ENCODE measurements at regions not wholly inside any gene's neighbourhood (a gene's known extent, or its start where the extent isn't known, plus 50 kb on each side); places are given as distances from the start of the nearest gene placed in this dataset.

DNA sequence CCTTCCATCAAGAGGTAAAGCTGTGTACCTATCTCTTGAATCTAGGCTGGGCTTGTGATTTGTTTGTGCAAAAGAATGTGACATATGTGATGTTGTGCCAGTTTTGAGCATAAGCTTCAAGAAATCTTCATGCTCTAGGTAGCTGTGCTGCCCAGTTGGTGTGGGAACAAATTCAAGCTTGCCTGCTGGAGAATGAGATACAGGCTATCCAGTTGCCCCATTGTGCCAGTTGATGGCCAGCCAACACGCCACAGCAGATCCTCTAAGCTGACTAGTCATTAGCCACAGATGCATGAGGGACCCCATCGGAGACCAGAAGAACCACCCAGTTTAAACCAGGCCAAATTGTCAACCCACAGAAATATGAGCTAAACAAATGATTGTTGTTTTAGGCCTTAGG is 180.5 kb upstream of the MPHOSPH6 start:
- DNase-seq = no peak

DNA sequence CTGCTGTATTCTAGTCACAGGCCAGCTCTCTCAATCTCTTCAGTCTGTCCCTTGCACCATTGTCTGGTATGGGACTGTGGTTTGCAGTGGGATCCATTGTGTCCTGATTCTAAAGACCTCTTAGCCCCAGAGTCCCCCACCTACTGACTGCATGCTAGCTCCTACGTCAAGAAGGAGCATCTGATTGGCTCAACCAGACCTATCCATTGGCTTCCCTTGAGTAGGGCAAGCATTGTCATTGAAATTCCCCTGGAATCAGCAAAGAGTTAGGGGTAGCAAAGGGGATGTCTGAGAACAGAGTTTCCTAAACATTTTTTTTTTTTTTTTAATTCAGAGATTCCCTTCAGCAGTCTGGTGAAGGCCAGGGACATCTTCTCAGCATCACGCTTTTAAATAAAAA is 175.3 kb upstream of the MPHOSPH6 start:
- no peak for DNase-seq

DNA sequence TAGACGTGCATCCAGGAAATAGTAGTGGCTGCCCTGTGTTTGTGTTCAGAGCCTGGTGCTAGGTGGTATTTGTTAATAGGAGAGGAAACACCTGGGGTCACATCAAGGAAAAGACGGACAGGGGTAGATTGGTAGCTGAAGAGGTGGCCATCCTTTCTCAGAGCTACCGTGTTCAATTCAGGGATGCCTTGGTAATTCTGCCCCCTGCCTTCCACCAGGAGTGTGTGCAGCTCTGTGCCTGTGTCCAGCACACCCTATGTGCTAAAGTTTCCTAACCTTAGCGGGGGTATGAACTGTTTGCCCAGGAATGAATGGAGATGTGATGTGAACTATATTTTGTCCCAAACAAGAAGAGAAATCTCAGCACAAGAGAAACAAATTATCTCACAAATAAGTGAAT is 174.1 kb upstream of the MPHOSPH6 start:
- no peak for DNase-seq

DNA sequence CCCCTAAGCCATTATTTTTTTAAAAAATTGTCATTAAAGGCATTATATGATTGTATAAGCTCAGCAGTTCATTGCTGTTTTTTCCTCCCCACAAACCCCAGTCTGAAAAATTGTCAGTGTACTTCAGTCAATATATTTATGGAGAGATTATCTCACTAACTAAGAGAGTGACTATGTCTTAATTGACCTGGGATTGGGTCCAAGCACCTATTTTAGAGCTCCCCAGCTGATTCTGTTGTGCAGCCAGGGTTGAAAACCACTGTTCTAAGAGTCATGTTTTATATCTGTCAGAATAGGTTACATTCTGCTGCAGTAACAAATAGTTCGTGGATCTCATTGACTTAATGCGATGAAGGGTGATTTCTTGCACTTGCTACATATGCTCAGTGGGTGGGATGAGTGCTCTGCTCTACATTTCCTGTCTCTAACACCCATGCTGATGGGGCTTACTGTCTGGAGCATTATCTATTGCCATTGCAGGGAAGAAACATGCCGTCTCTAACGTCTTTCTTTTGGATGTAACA is 171.2 kb upstream of the MPHOSPH6 start:
- DNase-seq = no peak

DNA sequence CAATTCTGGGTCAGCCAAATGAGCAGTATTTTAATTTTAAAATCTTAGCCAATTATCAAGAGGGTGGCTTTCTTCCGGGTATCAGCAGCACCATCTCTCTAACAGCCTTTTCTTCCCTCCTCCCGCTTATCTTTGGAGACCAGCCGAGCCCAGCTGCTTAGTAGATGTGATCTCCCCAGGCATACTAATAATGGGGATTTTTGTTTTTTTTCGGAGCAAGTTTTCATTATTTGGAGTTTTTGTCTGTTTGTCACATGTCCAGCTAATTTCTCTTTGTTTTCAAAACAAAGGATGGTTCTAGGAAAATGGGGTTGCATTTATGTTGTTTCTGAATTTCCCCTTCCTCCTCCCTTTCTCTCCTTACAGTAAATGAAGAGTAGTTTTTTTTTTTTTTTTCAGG is 170.5 kb upstream of the MPHOSPH6 start:
- no peak for DNase-seq

DNA sequence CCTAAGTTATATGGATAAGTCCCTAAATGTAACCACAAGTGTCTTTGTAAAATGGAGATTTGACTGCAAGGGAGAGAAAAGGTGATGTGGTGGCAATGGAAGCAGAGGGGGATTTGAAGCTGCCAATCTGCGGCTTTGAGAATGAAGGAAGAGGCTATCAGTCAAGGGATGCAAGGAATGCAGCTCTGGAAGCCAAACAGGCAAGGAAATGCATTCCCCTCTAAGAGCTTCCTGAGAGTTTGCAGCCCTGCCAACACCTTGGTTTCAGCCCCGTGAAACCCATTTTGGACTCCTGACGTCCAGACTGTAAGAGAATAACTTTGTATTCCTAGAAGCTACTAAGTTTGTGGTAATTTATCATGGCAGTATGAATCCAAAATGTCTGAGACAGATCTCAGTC is 167.3 kb upstream of the MPHOSPH6 start:
- DNase-seq = no peak

DNA sequence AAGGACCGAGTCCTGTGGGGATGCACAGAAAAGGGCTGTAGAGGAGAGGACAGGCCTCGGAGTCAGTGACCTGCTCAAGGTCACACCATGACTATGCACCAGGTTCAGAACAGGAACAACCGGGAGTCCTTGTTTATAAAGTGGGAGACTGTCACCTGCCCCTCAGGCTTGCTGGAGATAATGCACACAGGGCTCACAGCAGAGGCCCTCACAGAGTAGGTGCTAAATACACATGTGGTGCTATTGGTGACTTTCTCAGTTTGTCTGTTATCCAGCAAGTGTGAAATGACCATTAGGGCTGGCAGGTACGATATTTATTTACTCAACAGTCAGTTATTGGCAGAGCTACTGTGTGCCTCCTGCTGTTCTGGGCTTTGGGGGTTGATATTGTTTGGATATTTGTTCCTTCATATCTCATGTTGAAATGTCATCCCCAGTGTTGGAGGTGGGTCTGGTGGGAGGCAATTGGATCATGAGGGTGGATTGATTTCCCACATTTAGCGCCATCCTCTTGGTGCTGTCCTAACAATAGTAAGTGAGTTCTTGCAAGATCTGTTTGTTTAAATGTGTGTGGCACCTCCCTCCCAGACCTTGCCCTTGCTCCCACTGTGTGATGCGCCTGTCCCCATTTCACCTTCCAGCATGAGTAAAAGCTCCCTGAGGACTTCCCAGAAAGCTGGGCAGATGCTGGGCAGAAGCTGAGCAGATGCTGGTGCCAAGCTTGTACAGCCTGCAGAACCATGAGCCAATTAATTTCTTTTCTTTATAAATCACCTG is 162.1 kb upstream of the MPHOSPH6 start:
- DNase-seq = peak; percentile 80

DNA sequence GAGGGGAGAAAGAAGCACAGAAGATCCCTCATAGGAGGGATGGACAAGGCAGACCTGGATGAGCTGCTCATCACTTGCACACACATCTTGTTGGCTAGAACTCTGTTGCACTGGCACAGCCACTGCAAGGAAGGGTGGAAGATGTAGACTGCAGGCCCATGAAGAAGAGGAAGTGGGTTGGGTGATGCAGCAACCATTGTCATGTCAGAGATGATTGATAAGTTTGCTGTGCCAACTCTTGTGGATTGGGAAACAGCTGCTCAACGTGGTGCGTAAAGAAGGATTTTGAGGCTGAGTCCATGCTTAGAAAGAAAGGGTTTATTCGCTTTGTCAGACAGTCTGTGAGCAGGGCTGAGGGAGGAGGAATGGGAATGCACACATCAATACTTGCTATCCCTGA is 161.4 kb upstream of the MPHOSPH6 start:
- DNase-seq = peak; percentile 18

DNA sequence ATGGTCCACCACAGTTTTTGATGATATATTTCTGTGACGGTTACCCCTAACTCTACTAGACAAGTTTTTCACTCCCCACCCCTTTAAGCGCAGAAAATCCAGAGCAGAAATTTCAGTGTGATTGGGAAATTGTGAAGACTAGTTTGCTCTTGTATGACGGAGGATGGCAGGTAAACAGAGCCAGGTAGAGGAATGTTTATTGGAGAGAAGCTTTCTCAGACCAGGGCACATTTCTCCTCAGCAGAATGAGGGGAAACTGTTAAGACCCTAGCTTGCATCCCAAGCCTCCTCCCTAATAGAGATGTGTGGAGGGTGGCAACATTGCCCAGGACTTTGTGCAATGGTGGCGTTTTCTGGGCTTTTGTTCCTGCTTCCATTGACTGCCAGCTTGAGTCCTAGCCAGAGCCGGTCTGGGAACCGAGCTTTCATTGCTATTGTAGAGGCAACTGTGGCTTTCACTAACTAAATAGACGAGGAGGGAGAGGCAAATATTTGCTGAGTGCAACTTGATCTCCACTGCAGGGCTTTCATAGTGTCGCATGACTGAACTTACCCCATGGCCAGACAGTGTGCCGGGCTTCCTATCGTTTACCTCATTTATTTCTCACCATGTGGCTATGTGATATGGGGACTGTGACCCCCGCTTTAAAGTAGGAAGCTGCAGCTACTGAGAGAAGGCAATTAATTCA is 159.6 kb upstream of the MPHOSPH6 start:
- DNase-seq = peak; percentile 99

DNA sequence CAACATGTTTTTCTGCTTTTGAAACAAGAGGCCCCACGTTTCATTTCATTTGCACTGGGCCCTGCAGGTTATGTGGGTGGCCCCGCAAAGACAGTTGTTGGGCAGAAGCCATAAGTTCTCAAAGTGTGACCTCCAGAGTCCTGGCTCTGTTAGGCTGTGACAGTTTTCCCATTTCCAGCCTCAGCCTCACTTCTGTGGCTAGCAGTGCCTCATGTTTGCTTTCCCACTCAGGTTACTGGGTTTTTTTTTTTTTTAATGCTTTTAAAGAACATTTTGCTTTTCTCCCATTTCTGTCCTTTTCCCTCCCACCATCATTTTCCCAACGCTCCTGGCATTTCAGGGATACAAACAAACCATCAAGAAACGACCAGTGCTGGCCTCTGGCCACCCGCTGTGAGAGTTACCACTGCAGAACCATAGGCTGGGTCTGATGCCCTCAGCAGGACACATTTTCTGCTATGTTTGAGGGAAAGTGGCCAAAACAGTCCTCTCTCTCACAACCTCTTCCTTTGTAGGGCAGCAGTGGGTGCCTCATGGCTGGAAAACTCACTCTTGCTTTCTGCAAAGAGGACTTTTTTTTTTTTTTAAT is 159.0 kb upstream of the MPHOSPH6 start:
- DNase-seq = no peak

DNA sequence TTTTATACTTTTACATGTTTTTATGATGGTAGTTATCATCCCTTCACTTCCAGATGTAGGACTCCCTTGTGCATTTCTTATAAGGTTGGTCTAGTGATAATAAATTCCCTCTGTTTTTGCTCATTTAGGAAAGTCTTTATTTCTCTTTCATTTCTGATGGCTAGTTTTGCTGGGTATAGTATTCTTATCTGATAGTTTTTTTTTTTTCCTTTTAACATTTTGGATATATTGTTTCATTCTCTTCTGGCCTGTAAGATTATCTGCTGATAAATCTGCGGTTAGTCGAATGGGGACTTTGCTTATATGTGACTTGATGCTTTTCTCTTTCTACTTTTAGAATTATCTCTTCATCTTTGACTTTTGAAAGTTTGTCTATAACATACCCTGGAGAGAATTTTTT is 153.1 kb upstream of the MPHOSPH6 start:
- no peak for DNase-seq

DNA sequence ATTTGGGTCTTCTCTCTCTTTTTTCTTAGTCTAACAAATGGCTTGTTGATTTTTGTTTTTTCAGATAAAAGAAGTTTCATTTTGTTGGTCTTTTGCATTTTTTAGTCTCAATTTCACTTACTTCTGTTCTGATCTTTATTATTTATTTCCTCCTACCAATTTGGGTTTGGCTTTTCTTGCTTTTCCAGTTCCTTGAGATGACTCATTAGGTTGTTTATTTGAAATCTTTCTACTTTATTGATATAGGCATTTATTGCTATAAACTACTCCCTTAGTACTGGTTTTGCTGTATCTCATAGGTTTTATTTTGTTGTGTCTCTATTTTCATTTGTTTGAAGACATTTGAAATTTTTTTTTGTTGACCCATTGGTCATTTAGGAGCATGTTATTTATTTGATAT is 152.2 kb upstream of the MPHOSPH6 start:
- DNase-seq = no peak

DNA sequence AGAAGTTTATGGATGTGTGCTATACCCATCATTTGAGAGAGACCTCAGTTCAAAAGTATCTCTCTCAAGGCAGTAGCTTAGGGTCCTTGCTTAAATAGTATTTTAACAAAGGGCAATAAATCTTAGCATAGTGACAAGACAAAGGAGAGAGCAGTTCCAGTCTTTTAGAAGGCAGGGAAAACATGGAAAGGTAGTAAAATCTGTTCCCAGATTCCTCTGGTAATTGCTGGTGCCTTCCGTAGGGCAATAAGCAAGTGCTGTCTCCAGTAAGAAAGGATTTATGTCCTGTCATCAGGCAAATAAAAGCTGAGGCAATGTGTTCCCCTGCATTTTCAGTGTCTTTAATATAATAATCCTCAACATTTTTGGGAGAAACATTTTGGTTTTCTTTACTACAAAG is 149.0 kb upstream of the MPHOSPH6 start:
- no peak for DNase-seq

DNA sequence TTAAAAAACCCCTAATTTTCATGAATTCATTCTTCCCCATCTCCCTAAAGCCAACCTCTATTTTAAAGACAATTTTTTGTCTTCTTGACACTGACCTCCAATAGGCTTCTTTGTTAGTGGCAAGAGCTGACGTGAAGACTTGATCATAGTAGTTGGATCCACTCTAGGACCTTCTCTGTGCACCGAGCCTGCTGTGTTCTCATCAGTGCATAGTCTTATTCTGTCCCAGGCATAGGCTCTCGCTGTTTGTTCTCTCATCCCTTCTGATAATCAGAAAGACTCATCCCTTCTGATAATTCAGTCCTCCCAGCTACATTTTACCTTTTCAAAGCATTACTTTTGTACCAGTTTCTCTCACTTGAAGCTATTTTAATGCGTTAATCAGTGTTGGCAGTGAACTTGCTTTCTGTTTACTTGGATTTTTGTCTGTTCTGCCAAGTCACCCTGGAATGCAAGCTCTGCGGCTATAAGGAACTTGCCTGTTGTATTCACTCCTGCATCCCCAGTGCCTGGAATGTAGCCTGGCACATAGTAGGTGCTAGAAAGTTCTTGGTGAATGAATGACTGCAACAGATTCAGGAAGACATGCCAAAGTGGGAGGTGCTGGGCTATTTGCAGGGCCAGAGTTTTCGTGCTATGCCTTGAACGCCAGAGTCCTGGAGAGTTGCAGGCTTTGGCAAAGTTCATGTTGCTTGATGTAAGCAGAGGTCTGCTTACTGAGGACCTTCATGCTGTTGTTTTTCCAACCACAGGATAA is 147.6 kb upstream of the MPHOSPH6 start:
- no peak for DNase-seq

DNA sequence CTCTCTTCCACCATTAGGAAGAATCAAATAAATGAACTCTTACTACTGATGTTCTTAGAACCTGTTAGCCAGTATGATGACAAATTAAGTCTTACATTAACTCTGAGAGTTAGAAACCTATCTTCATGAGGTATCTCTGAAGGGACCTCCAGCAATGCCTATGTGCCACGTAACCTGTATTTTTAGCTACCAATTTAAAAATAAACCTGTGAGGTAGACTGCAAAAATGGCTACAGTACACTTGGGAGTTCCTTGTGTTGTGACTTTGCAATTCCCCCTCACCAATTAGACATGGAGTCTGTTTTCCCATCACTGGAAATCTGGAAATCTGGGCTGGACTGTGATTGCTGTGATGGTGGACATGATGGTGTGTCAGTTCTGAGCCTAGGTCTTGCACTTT is 143.7 kb upstream of the MPHOSPH6 start:
- DNase-seq = no peak

DNA sequence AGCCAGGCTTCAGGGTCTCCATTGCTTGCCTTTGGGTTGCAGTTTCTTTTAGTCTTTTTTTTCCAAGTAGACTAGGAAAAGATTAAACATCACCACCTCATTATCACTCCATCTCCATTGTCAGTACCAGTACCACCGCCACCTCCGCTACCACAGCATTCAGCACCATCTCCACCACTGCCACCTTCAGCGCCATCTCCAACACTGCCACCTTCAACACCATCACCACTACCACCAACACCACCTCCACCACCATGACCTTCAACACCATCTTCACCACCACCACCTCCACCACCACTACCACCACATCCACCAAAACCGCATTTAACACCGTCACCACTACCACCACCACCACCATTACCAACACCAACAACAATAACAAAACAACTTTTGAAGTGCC is 141.5 kb upstream of the MPHOSPH6 start:
- no peak for DNase-seq

DNA sequence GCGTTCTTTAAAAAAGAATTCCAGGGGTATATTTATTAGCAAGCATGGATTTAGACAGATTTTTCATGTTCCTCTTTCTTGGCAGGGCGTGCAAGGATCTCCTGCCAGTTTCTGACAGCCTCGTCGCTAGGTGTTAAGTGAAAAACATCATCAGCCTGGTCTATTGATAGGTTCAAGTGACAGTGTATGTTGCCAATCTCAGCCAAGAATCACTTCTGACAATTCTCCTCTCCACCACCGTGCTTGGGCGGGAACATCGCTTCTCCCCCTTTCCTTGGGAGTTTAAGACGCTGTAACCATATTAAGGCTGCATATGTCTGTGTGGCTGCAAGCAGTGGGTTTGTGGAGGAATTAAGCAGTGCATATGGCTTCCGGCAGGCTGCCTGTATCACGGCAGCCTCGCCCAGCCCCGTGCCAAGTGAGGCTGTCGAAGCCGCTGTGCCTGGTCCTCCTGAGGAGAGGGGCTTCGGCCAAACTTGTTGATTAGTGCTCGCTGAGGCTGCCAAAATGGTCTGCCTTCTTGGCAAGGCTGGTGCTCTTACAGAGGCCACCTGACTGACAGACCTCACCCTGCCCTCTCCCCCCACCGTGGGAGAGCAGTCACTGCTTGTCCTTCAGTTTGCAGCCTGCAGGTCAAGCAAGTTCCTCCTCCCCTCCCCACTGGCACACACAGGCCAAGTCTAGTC is 132.2 kb upstream of the MPHOSPH6 start:
- DNase-seq = no peak

DNA sequence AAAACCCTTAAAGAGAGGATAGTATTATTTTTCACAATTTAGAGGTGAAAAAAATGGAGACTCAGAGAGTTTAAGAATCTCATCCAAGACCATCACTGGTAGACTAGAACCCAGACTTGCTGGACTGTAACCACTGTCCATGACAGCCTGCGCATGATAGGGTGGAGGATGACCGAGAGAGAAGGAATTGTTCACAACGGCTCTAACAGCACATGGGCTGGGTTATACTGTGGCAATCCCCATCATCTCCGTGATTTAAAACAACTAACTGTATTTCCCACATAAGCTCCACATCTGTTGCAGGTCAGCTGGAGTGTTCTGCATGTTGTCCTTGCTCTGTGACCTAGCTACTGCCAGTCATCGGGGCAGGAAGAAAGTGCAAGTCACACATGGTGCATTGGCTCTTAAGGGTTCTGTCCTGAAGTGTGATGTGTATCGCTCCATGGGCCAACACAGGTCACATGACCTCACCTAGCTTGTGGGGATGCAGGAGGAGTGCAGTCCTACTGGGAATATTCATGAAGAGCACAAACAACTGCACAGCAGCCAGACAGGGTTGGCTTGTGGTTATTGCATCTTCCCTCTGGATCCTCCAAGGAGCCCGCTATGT is 131.2 kb upstream of the MPHOSPH6 start:
- DNase-seq = no peak

DNA sequence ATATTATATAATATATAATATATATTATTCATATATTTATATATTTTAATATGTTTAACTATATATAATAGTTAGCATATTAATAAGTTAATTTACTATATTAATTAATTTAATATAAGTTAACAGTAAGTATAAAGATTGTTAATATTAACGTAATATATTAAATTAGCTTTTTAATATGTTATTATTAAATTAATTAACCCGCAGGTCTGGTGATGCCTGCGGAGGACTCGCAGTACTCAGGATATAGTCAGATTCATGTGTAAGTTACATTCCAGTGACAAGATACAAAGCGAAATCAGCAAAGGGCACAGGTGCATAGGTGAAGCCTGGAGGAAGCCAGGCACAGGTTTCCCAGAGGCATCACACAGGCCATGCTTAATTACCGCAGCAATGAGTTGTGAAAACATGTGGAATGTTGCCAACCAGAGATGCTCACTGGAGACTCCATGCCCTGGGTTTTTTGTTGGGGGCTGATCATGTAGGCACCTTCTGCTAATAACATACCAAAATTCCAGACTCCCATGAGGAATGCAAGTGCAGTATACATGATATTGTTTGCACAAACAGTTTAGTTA is 130.4 kb upstream of the MPHOSPH6 start:
- no peak for DNase-seq

DNA sequence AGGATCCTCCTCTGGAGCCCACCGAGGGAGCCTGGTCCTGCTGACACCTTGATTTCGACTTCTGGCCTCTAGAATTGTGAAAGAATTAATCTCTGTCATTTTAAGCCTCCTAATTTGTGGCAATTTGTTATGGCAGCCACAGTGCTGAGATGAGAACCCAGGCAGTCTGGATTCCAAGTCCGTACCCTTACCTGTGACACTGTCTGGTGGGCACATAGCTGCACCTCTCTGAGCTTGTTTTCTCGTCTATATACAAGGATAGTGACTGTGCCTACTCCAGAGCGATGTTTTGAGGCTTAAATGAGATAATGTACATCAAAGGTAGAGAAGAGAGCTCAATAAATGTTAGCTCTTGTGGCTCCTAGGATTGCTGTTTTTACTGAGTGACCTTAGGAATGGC is 128.4 kb upstream of the MPHOSPH6 start:
- no peak for DNase-seq

DNA sequence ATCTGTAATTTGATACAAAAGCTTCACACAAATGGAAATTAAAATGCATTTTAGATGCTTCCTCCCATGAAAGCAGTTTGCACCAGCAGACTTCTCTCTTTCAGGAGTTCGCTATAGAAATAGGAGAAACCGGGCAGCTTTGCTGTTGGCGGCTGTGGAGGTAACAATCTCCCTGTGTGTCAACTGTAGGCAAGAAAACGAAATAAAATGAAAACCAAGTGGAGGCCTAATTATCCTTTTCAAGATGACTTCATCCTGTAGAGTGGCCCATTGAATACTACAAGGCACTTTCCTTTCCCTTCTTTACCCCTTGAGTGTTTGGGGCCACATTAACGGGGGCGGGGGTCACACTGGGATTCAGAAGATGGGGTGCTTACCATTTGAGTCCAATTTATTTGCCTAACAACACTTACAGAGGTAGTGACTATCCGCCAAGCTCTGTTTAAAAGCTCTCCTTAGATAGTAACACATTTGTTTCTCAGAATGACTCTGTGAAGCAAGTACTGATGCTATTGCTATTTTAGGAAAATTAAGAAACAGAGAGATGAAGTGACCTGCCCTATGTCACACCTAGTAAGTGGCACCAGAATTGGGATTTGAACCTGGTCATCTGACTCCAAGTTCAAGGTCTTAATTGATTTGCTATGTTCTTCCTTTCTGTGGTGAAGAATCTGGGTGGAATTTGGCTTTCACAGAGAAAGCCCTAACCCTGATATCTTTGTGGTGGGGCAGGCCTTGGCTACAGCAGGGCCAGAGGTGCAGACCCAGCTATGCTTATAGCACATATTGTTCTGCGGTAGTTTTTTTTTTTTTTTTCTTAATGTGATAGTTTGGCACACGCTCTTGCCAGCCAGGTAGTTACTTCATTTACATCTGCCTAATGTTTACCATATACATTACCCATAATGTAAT is 125.5 kb upstream of the MPHOSPH6 start:
- no peak for DNase-seq

Data from DMS153 (cell line).